ENCODE measurements at regions not wholly inside any gene's neighbourhood (a gene's known extent, or its start where the extent isn't known, plus 50 kb on each side); places are given as distances from the start of the nearest gene placed in this dataset.

DNA sequence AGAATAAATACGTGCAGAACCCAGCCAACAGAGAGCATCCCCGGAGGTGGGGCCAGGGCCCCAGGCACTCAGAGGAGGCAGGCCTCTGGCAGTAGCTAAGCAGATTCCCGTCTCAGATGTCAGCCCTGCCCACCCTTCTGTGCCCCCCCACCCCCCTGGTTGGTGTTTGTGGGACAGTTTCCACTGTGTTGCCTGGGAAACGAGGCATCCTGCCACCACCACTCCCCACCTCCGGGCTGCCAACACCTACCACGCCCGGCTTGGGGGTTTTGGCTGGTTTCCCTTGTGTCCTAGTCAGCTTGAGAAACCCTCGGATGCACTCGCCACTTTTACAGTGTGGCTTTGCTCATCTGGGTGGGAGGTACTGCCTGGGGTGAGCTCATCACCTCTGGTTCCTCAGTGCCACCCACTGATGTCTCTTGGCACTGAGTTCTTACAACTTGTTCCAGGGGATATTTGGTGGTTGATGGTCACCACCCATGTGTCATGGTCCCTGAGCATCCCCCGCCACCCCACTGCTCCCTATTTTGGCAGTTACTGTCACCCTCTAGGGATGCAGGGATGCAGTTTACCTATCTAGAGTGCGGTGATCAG, 72.4 kb upstream of the YWHAQ start:
- H3K4me3 Mint-ChIP-seq: no peak overlapping the region
- H3K4me1 Mint-ChIP-seq: peaks cover 29% of the 10 kb centered on the region
- no peak overlapping the region for H3K27ac Mint-ChIP-seq (ENCODE audit: unreplicated experiment)
- H3K27me3 Mint-ChIP-seq (ENCODE audit: low read depth): no peaks in the 10 kb centered on the region
- DNase-seq (ENCODE audit: low read depth, low spot score): no peak
- no peaks in the 10 kb centered on the region for H3K36me3 Mint-ChIP-seq (ENCODE audit: low read depth)
- TF ChIP-seq, protein P1, sequence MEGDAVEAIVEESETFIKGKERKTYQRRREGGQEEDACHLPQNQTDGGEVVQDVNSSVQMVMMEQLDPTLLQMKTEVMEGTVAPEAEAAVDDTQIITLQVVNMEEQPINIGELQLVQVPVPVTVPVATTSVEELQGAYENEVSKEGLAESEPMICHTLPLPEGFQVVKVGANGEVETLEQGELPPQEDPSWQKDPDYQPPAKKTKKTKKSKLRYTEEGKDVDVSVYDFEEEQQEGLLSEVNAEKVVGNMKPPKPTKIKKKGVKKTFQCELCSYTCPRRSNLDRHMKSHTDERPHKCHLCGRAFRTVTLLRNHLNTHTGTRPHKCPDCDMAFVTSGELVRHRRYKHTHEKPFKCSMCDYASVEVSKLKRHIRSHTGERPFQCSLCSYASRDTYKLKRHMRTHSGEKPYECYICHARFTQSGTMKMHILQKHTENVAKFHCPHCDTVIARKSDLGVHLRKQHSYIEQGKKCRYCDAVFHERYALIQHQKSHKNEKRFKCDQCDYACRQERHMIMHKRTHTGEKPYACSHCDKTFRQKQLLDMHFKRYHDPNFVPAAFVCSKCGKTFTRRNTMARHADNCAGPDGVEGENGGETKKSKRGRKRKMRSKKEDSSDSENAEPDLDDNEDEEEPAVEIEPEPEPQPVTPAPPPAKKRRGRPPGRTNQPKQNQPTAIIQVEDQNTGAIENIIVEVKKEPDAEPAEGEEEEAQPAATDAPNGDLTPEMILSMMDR (conservative IDR thresholded peaks at IDR 0.05): no peak
- peaks cover 11% of the 10 kb centered on the region for H3K9me3 Mint-ChIP-seq

DNA sequence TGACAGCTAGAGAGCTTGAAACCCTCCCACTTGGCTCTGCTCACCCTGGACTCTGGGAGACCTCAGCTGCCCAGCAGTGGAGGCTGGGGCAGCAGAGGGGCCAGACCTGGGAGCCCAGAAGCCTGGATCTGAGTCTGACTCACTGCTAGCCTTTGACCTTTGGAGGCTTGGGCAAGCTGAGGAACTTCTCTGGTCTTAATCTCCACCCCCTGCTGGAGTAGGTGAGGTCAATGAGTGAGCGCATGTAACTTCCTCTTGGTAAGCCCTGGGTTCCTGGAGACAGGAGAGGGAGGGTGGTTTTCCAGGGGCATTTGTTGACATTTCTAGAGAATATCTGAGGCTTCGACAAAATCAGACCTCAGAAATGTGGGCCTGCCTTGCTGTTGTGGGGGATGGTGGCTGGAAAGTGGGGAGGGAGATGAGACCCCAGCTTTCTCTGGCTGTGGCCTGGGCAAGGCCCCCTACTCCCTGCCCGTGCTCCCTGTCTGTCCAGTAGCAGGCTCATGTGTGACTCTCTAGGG, 73.0 kb upstream of the YWHAQ start:
- TF ChIP-seq, protein P1 (conservative IDR thresholded peaks at IDR 0.05): no peak
- DNase-seq (ENCODE audit: low read depth, low spot score): no peak
- Mint-ChIP-seq H3K4me1 (peaks cover 29% of the 10 kb centered on the region), H3K4me3 (no peak overlapping the region), H3K27ac (ENCODE audit: unreplicated experiment) (no peak overlapping the region), H3K36me3 (ENCODE audit: low read depth) (no peaks in the 10 kb centered on the region), H3K9me3 (peaks cover 11% of the 10 kb centered on the region), H3K27me3 (ENCODE audit: low read depth) (no peaks in the 10 kb centered on the region)

DNA sequence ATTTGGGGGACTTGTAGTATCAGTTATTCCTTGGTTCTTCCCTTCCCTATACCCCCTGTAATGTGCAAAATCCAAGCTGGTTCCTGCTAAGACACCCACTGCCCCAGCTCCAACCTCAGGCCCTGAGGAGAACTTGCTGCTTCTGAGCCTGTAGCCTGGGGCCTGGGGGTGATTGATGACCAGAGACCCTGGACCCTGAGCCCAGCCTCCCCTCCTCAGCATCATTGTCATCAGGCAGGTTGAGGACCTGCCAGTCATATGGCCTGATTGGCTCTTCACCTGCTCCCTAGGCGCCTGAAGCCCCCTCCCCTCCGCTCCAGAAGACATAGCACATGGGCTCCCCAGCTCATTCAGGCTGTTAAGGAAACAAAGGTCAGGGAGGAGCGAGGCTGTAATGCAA, 73.8 kb upstream of the YWHAQ start:
- no peak for DNase-seq (ENCODE audit: low read depth, low spot score)
- Mint-ChIP-seq H3K27me3 (ENCODE audit: low read depth) (no peaks in the 10 kb centered on the region), H3K4me1 (peaks cover 29% of the 10 kb centered on the region), H3K9me3 (peaks cover 11% of the 10 kb centered on the region), H3K27ac (ENCODE audit: unreplicated experiment) (no peak overlapping the region), H3K4me3 (no peak overlapping the region), H3K36me3 (ENCODE audit: low read depth) (no peaks in the 10 kb centered on the region)
- TF ChIP-seq, protein P1 (conservative IDR thresholded peaks at IDR 0.05): no peak

DNA sequence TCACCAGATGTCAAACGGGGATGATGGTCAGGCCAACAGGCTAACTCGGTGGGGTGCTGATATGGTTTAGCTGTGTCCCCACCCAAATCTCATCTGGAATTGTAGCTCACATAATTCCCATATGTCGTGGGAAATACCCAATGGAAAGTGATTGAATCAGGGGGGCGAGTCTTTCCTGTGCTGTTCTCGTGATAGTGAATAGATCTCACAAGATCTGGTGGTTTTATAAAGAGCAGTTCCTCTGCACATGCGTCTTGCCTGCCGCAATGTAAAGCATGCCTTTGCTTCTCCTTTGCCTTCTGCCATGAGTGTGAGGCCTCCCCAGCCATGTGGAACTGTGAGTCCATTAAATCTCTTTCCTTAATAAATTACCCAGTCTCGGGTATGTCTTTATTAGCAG, 74.4 kb upstream of the YWHAQ start:
- TF ChIP-seq, protein P1 (conservative IDR thresholded peaks at IDR 0.05): no peak
- DNase-seq (ENCODE audit: low read depth, low spot score): no peak
- Mint-ChIP-seq H3K4me1 (peaks cover 29% of the 10 kb centered on the region), H3K36me3 (ENCODE audit: low read depth) (no peaks in the 10 kb centered on the region), H3K27me3 (ENCODE audit: low read depth) (no peaks in the 10 kb centered on the region), H3K4me3 (no peak overlapping the region), H3K9me3 (peaks cover 9% of the 10 kb centered on the region), H3K27ac (ENCODE audit: unreplicated experiment) (no peak overlapping the region)

DNA sequence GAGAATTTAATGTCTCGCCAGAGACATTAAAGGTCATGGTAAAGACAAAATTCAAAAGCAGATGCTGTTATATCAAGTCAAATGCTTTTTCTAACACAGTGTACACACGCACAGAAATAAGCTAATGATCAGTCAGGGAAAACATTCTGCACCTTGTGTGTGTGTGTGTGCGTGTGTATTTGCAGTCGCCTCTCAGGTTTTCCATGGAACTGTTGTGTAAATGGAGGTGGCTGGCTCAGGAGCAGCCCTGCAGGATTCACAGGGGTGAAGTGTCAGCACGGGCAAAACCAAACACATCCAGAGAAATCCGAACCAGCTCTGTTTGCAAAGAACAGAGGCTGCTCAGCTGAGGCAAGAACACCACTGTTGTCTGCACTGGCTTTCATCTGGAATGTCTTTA, 76.2 kb upstream of the YWHAQ start:
- TF ChIP-seq, protein P1 (conservative IDR thresholded peaks at IDR 0.05): no peak
- Mint-ChIP-seq H3K9me3 (peaks cover 2% of the 10 kb centered on the region), H3K4me1 (peaks cover 29% of the 10 kb centered on the region), H3K27ac (ENCODE audit: unreplicated experiment) (no peak overlapping the region), H3K36me3 (ENCODE audit: low read depth) (no peaks in the 10 kb centered on the region), H3K27me3 (ENCODE audit: low read depth) (no peaks in the 10 kb centered on the region), H3K4me3 (no peak overlapping the region)
- no peak for DNase-seq (ENCODE audit: low read depth, low spot score)
